Neural cell (in vitro differentiated cells): ENCODE measurements at regions not wholly inside any gene's neighbourhood (a gene's known extent, or its start where the extent isn't known, plus 50 kb on each side); places are given as distances from the start of the nearest gene placed in this dataset.

Source experiments
- CTCF ChIP-seq: fragments of 450-650 bp; IDR thresholded peaks from 2 replicates; pipeline ENCODE4 v1.5.1; 2014; ENCODE audit warnings: antibody characterized with exemption, mild to moderate bottlenecking, moderate library complexity; ENCODE audit not compliant: poor library complexity, severe bottlenecking
- EP300 ChIP-seq: fragments of 450-650 bp; conservative IDR thresholded peaks from 2 replicates; pipeline ENCODE4 v1.6.1; 2014; ENCODE audit warnings: antibody characterized with exemption, mild to moderate bottlenecking, moderate library complexity; ENCODE audit not compliant: poor library complexity, severe bottlenecking
- EZH2 ChIP-seq: fragments of 200-600, 300-800 bp; shearing (Covaris generic), sonication (generic); IDR thresholded peaks from 2 replicates; pipeline ENCODE4 v1.6.1; 2014; ENCODE audit warnings: antibody characterized with exemption, low read length, borderline replicate concordance, mild to moderate bottlenecking; ENCODE audit not compliant: insufficient read depth, poor library complexity, severe bottlenecking
- MXI1 ChIP-seq: fragments of 450-650 bp; conservative IDR thresholded peaks from 2 replicates; pipeline ENCODE4 v1.6.1; 2014; ENCODE audit warnings: antibody characterized with exemption, mild to moderate bottlenecking; ENCODE audit not compliant: poor library complexity, severe bottlenecking
- POLR2AphosphoS5 ChIP-seq: IDR thresholded peaks from 2 replicates; pipeline ENCODE4 v1.6.1; 2012
- RAD21 ChIP-seq: fragments of 450-650 bp; conservative IDR thresholded peaks from 2 replicates; pipeline ENCODE4 v1.6.1; 2014; ENCODE audit warnings: antibody characterized with exemption, mild to moderate bottlenecking, moderate library complexity
- REST ChIP-seq: IDR thresholded peaks from 2 replicates; pipeline ENCODE4 v1.6.1; 2012; ENCODE audit warnings: borderline replicate concordance
- SMC3 ChIP-seq: fragments of 450-650 bp; conservative IDR thresholded peaks from 2 replicates; pipeline ENCODE4 v1.6.1; 2014; ENCODE audit warnings: antibody characterized with exemption, mild to moderate bottlenecking, moderate library complexity; ENCODE audit not compliant: poor library complexity
- TAF1 ChIP-seq: IDR thresholded peaks from 2 replicates; pipeline ENCODE4 v1.6.1; 2012; ENCODE audit warnings: low read depth

GRCh38 chr7:142332421-142332820 is 74.6 kb upstream of the PRSS58 start:
- TF ChIP-seq MXI1 (no peak), TAF1 (no peak), CTCF (no peak), REST (no peak), EP300 (no peak), POLR2AphosphoS5 (no peak), EZH2 (no peak), RAD21 (no peak), SMC3 (no peak)
